22Rv1 (cell line): ENCODE measurements at regions not wholly inside any gene's neighbourhood (a gene's known extent, or its start where the extent isn't known, plus 50 kb on each side); places are given as distances from the start of the nearest gene placed in this dataset.

ENCODE experiments used
- CTCF ChIP-seq: fragments of 450-650 bp; IDR thresholded peaks from 2 replicates; pipeline ENCODE4 v1.5.1; 2017; ENCODE audit warnings: mild to moderate bottlenecking
- ZFX ChIP-seq: fragments of 450-650 bp; IDR thresholded peaks from 2 replicates; pipeline ENCODE4 v1.6.1; 2017; ENCODE audit warnings: antibody characterized with exemption, borderline replicate concordance

GRCh38 chr15:72999586-72999985 is 52.7 kb upstream of the NEO1 start:
- no peak for TF ChIP-seq CTCF
- no peak for TF ChIP-seq ZFX
